H9 (cell line): ENCODE measurements at regions not wholly inside any gene's neighbourhood (a gene's known extent, or its start where the extent isn't known, plus 50 kb on each side); places are given as distances from the start of the nearest gene placed in this dataset.
A peak's percentile ranks its signal among the peaks of the same experiment; 100 is the strongest.

ENCODE experiments used
- DNase-seq: peaks from one replicate; pipeline ENCODE4 v3.0.0-alpha.2; 2017
- H2AFZ ChIP-seq: one replicate; pipeline ENCODE4 v1.6.1; 2013; ENCODE audit warnings: mild to moderate bottlenecking, low read length, control low read depth, moderate library complexity
- H2AK5ac ChIP-seq: 2 replicates; pipeline ENCODE4 v1.6.1; 2013; ENCODE audit warnings: low read length, control low read depth, mixed read lengths; ENCODE audit not compliant: insufficient read length
- H2BK120ac ChIP-seq: one replicate; pipeline ENCODE4 v1.6.1; 2013; ENCODE audit warnings: low read depth, mild to moderate bottlenecking, low read length, control low read depth, inconsistent platforms; ENCODE audit not compliant: poor library complexity, severe bottlenecking
- H2BK12ac ChIP-seq: 2 replicates; pipeline ENCODE4 v1.6.1; 2013; ENCODE audit warnings: low read length, control low read depth, mixed read lengths, low read depth; ENCODE audit not compliant: insufficient read length
- H2BK15ac ChIP-seq: 2 replicates; pipeline ENCODE4 v1.6.1; 2013; ENCODE audit warnings: low read depth, low read length, control low read depth
- H2BK20ac ChIP-seq: one replicate; pipeline ENCODE4 v1.6.1; 2013; ENCODE audit warnings: low read depth, mild to moderate bottlenecking, low read length, control low read depth, inconsistent platforms; ENCODE audit not compliant: poor library complexity, severe bottlenecking
- H2BK5ac ChIP-seq: 2 replicates; pipeline ENCODE4 v1.6.1; 2013; ENCODE audit warnings: low read length, control low read depth, mixed read lengths; ENCODE audit not compliant: insufficient read length
- H3K14ac ChIP-seq: 2 replicates; pipeline ENCODE4 v1.6.1; 2013; ENCODE audit warnings: low read length, control low read depth; ENCODE audit not compliant: insufficient read depth
- H3K18ac ChIP-seq: 2 replicates; pipeline ENCODE4 v1.6.1; 2013; ENCODE audit warnings: low read depth, mild to moderate bottlenecking, mixed read lengths, low read length, control low read depth; ENCODE audit not compliant: insufficient read length
- H3K23ac ChIP-seq: 2 replicates; pipeline ENCODE4 v1.6.1; 2013; ENCODE audit warnings: low read length, control low read depth, mixed read lengths, low read depth; ENCODE audit not compliant: insufficient read length
- H3K23me2 ChIP-seq: 2 replicates; pipeline ENCODE4 v1.6.1; 2013; ENCODE audit warnings: low read depth, mild to moderate bottlenecking, mixed read lengths, low read length, control low read depth; ENCODE audit not compliant: insufficient read length, poor library complexity, severe bottlenecking
- H3K27ac ChIP-seq: 2 replicates; pipeline ENCODE4 v1.5.1; 2013; ENCODE audit warnings: low read length, control low read depth, mixed read lengths, low read depth; ENCODE audit not compliant: insufficient read length
- H3K27me3 ChIP-seq: 2 replicates; pipeline ENCODE4 v1.6.1; 2013; ENCODE audit warnings: low read length, control low read depth, inconsistent platforms; ENCODE audit not compliant: insufficient read depth
- H3K4ac ChIP-seq: 2 replicates; pipeline ENCODE4 v1.6.1; 2013; ENCODE audit warnings: low read depth, mild to moderate bottlenecking, control low read depth, inconsistent platforms, low read length, moderate library complexity
- H3K4me1 ChIP-seq: 2 replicates; pipeline ENCODE4 v1.6.1; 2013; ENCODE audit warnings: low read length, control low read depth, inconsistent platforms; ENCODE audit not compliant: insufficient read depth
- H3K4me2 ChIP-seq: 2 replicates; pipeline ENCODE4 v1.6.1; 2013; ENCODE audit warnings: low read length, control low read depth, mixed read lengths; ENCODE audit not compliant: insufficient read length, insufficient read depth
- H3K56ac ChIP-seq: 2 replicates; pipeline ENCODE4 v1.6.1; 2013; ENCODE audit warnings: low read depth, mild to moderate bottlenecking, mixed read lengths, low read length, control low read depth; ENCODE audit not compliant: insufficient read length
- H3K79me1 ChIP-seq: 2 replicates; pipeline ENCODE4 v1.6.1; 2013; ENCODE audit warnings: low read depth, mild to moderate bottlenecking, moderate library complexity, low read length, control low read depth, inconsistent platforms; ENCODE audit not compliant: insufficient read depth, poor library complexity, severe bottlenecking
- H3K79me2 ChIP-seq: 2 replicates; pipeline ENCODE4 v1.6.1; 2013; ENCODE audit warnings: low read length, control low read depth, inconsistent platforms; ENCODE audit not compliant: insufficient read depth
- H3K9ac ChIP-seq: 2 replicates; pipeline ENCODE4 v1.6.1; 2013; ENCODE audit warnings: low read length, control low read depth, mixed read lengths; ENCODE audit not compliant: insufficient read length; ENCODE audit errors: extremely low read depth
- H3K9me3 ChIP-seq: one replicate; pipeline ENCODE4 v1.6.1; 2013; ENCODE audit warnings: low read depth, low read length, inconsistent platforms; ENCODE audit not compliant: control insufficient read depth
- H3T11ph ChIP-seq: one replicate; pipeline ENCODE4 v1.6.1; 2013; ENCODE audit warnings: mild to moderate bottlenecking, low read length, control low read depth, inconsistent platforms
- H4K20me1 ChIP-seq: one replicate; pipeline ENCODE4 v1.6.1; 2013; ENCODE audit not compliant: control insufficient read depth, insufficient read length, insufficient read depth
- H4K5ac ChIP-seq: 2 replicates; pipeline ENCODE4 v1.6.1; 2013; ENCODE audit warnings: low read depth, mild to moderate bottlenecking, mixed read lengths, low read length, control low read depth; ENCODE audit not compliant: insufficient read length
- H4K8ac ChIP-seq: replicated peaks from 2 replicates; pipeline ENCODE4 v1.6.1; 2013; ENCODE audit warnings: low read length, control low read depth, mixed read lengths, low read depth; ENCODE audit not compliant: insufficient read length
- H4K91ac ChIP-seq: 2 replicates; pipeline ENCODE4 v1.6.1; 2013; ENCODE audit warnings: low read depth, mild to moderate bottlenecking, moderate library complexity, mixed read lengths, low read length, control low read depth; ENCODE audit not compliant: insufficient read length
- H3K27ac Mint-ChIP-seq, 3 experiments: 2 replicates in 2 of 3; 3 replicates in 1 of 3; pipeline ENCODE4 v1.8.0; 2020 to 2021; ENCODE audit warnings: mixed read lengths in 3 of 3, mild to moderate bottlenecking in 1 of 3, moderate library complexity in 1 of 3
- H3K27me3 Mint-ChIP-seq: 2 replicates; pipeline ENCODE4 v1.8.0; 2021; ENCODE audit warnings: low read depth, mild to moderate bottlenecking, moderate library complexity, mixed read lengths
- H3K36me3 Mint-ChIP-seq, 3 experiments: 2 replicates in 2 of 3; 3 replicates in 1 of 3; pipeline ENCODE4 v1.8.0; 2020 to 2021; ENCODE audit warnings: low read depth in 3 of 3, mixed read lengths in 3 of 3; ENCODE audit not compliant: insufficient read depth in 1 of 3
- H3K4me1 Mint-ChIP-seq, 2 experiments: 2 replicates each; pipeline ENCODE4 v1.8.0; 2020; ENCODE audit warnings: mixed read lengths in 2 of 2
- H3K4me3 Mint-ChIP-seq, 2 experiments: 2 replicates in 1 of 2; 3 replicates in 1 of 2; pipeline ENCODE4 v1.8.0; 2020 to 2021; ENCODE audit warnings: mild to moderate bottlenecking in 2 of 2, mixed read lengths in 2 of 2, moderate library complexity in 1 of 2
- H3K9me3 Mint-ChIP-seq, 2 experiments: 2 replicates in 1 of 2; 3 replicates in 1 of 2; pipeline ENCODE4 v1.8.0; 2020; ENCODE audit warnings: mild to moderate bottlenecking in 2 of 2, mixed read lengths in 2 of 2, moderate library complexity in 1 of 2
- CTCF ChIP-seq: fragments of 200-600 bp; sonication (generic); conservative IDR thresholded peaks from 3 replicates; pipeline ENCODE4 v1.8.0; 2021; ENCODE audit warnings: antibody characterized with exemption, mild to moderate bottlenecking

GRCh38 chr4:149031399-149031798 lies 589.2 kb upstream of the NR3C2 start:
- H3K4me1 Mint-ChIP-seq = peaks cover 2 to 12% of the 10 kb centered on the region in 2 experiments; a peak in 2 of 4 replicates
- no peaks in the 10 kb centered on the region for H3K9me3 Mint-ChIP-seq
- DNase-seq = no peak
- H3K4me3 Mint-ChIP-seq = no peak overlapping the region
- Histone ChIP-seq H3K27me3 (no peaks in the 10 kb centered on the region), H3K27ac (no peak overlapping the region), H2AK5ac (no peak overlapping the region), H2BK20ac (no peak overlapping the region), H3T11ph (no peak overlapping the region), H2AFZ (no peak overlapping the region), H3K23me2 (no peaks in the 10 kb centered on the region), H3K9me3 (no peaks in the 10 kb centered on the region), H3K79me2 (no peaks in the 10 kb centered on the region), H3K79me1 (no peaks in the 10 kb centered on the region), H3K4ac (no peak overlapping the region), H3K9ac (no peak overlapping the region), H3K18ac (no peak overlapping the region), H2BK12ac (no peak overlapping the region), H3K23ac (no peak overlapping the region), H3K56ac (no peak overlapping the region), H2BK15ac (no peak overlapping the region), H4K8ac (no peak overlapping the region), H3K14ac (no peak overlapping the region), H3K4me2 (no peak overlapping the region), H4K5ac (no peak overlapping the region), H3K4me1 (no peaks in the 10 kb centered on the region), H4K91ac (no peak overlapping the region), H2BK5ac (no peak overlapping the region), H2BK120ac (no peak overlapping the region), H4K20me1 (no peaks in the 10 kb centered on the region)
- H3K36me3 Mint-ChIP-seq = no peaks in the 10 kb centered on the region
- H3K27me3 Mint-ChIP-seq = no peaks in the 10 kb centered on the region
- H3K27ac Mint-ChIP-seq = no peak overlapping the region
- peak; percentile 68 for TF ChIP-seq CTCF
